Liver (tissue), 8 donors: ENCODE measurements at regions not wholly inside any gene's neighbourhood (a gene's known extent, or its start where the extent isn't known, plus 50 kb on each side); places are given as distances from the start of the nearest gene placed in this dataset.

Experiments used
- DNase-seq: peaks from one replicate; pipeline ENCODE4 v3.0.0-alpha.2; 2017; ENCODE audit warnings: low spot score
- H3K27ac ChIP-seq, 2 donors: one replicate each; pipeline ENCODE4 v1.7.0; 2013; ENCODE audit warnings: inconsistent platforms in 2 of 2, low read length in 2 of 2, control low read depth in 1 of 2, low read depth in 1 of 2, mild to moderate bottlenecking in 1 of 2
- H3K27me3 ChIP-seq, 4 donors: one replicate each; pipeline versions ENCODE4 v1.6.1 to v1.7.0; 2013; ENCODE audit warnings: low read length in 3 of 4, inconsistent platforms in 1 of 4, mild to moderate bottlenecking in 1 of 4, moderate library complexity in 1 of 4; ENCODE audit not compliant: control insufficient read depth in 4 of 4, insufficient read depth in 4 of 4
- H3K36me3 ChIP-seq, 4 donors: one replicate each; pipeline versions ENCODE4 v1.6.1 to v1.7.0; 2013; ENCODE audit warnings: low read length in 3 of 4, mild to moderate bottlenecking in 3 of 4, low read depth in 1 of 4, moderate library complexity in 1 of 4; ENCODE audit not compliant: control insufficient read depth in 4 of 4, insufficient read depth in 3 of 4
- H3K4me1 ChIP-seq, 4 donors: one replicate each; pipeline versions ENCODE4 v1.6.1 to v1.7.0; 2013; ENCODE audit warnings: low read length in 3 of 4, mild to moderate bottlenecking in 3 of 4, moderate library complexity in 1 of 4; ENCODE audit not compliant: control insufficient read depth in 4 of 4, insufficient read depth in 4 of 4
- H3K4me3 ChIP-seq, 3 donors: one replicate each; pipeline versions ENCODE4 v1.6.1 to v1.7.0; 2013; ENCODE audit warnings: low read length in 3 of 3, control low read depth in 1 of 3, low read depth in 1 of 3, mild to moderate bottlenecking in 1 of 3
- H3K9ac ChIP-seq, 2 donors: one replicate each; pipeline ENCODE4 v1.7.0; 2013; ENCODE audit warnings: low read length in 2 of 2, mild to moderate bottlenecking in 2 of 2, moderate library complexity in 2 of 2, control low read depth in 1 of 2, low read depth in 1 of 2
- H3K9me3 ChIP-seq, 4 donors: one replicate each; pipeline versions ENCODE4 v1.6.1 to v1.7.0; 2013; ENCODE audit warnings: low read length in 3 of 4; ENCODE audit not compliant: control insufficient read depth in 4 of 4
- EGR1 ChIP-seq, 2 donors: IDR thresholded peaks; 2 replicates each; pipeline ENCODE4 v1.6.1; 2016 to 2018; ENCODE audit warnings: antibody characterized with exemption in 2 of 2, low read depth in 2 of 2
- FOXA1 ChIP-seq: IDR thresholded peaks from 2 replicates; pipeline ENCODE4 v1.6.1; 2016; ENCODE audit warnings: antibody characterized with exemption
- FOXA2 ChIP-seq: IDR thresholded peaks from 2 replicates; pipeline ENCODE4 v1.6.1; 2016; ENCODE audit warnings: antibody characterized with exemption
- GABPA ChIP-seq, 2 donors: IDR thresholded peaks in 1 of 2; conservative IDR thresholded peaks in 1 of 2; 2 replicates each; pipeline ENCODE4 v1.6.1; 2016; ENCODE audit warnings: antibody characterized with exemption in 2 of 2, mild to moderate bottlenecking in 1 of 2, moderate library complexity in 1 of 2
- HNF4A ChIP-seq, 2 donors: conservative IDR thresholded peaks; 2 replicates each; pipeline ENCODE4 v1.6.1; 2016; ENCODE audit warnings: antibody characterized with exemption in 2 of 2, mild to moderate bottlenecking in 2 of 2
- HNF4G ChIP-seq: IDR thresholded peaks from 2 replicates; pipeline ENCODE4 v1.6.1; 2016; ENCODE audit warnings: antibody characterized with exemption
- JUND ChIP-seq, 2 donors: IDR thresholded peaks; 2 replicates each; pipeline ENCODE4 v1.6.1; 2016; ENCODE audit warnings: antibody characterized with exemption in 2 of 2
- NR2F2 ChIP-seq: IDR thresholded peaks from 2 replicates; pipeline ENCODE4 v1.6.1; 2016; ENCODE audit warnings: antibody characterized with exemption
- RAD21 ChIP-seq, 2 donors: IDR thresholded peaks; 2 replicates each; pipeline ENCODE4 v1.6.1; 2016; ENCODE audit warnings: antibody characterized with exemption in 2 of 2, mild to moderate bottlenecking in 2 of 2
- RXRA ChIP-seq, 2 donors: IDR thresholded peaks; 2 replicates each; pipeline ENCODE4 v1.6.1; 2017 to 2018; ENCODE audit warnings: antibody characterized with exemption in 2 of 2, mild to moderate bottlenecking in 1 of 2
- SP1 ChIP-seq: IDR thresholded peaks from 2 replicates; pipeline ENCODE4 v1.6.1; 2018; ENCODE audit warnings: antibody characterized with exemption, mild to moderate bottlenecking
- TAF1 ChIP-seq: conservative IDR thresholded peaks from 2 replicates; pipeline ENCODE4 v1.6.1; 2016; ENCODE audit warnings: antibody characterized with exemption, mild to moderate bottlenecking
- WGBS: extraction: QIAGEN DNeasy Blood & Tissue Kit; methylation state at CpG from one replicate; pipeline ENCODE4 v1.1.7; 2013; 5-methylcytosine and 5-hydroxymethylcytosine counted together
- TF ChIP-seq, protein P1 (sequence below): IDR thresholded peaks from 2 replicates; pipeline ENCODE4 v1.6.1; 2016; ENCODE audit warnings: antibody characterized with exemption
- TF ChIP-seq, protein P2 (sequence below): fragments of 150-350 bp; IDR thresholded peaks from 2 replicates; pipeline ENCODE4 v1.5.1; 2017; ENCODE audit warnings: improper control_type of control experiment, low read depth, low read length; ENCODE audit not compliant: missing input control
- TF ChIP-seq, protein P3 (sequence below): IDR thresholded peaks from 2 replicates; pipeline ENCODE4 v1.6.1; 2016; ENCODE audit warnings: antibody characterized with exemption, mild to moderate bottlenecking
- TF ChIP-seq, protein P4 (sequence below): IDR thresholded peaks from 2 replicates; pipeline ENCODE4 v1.6.1; 2016; ENCODE audit warnings: antibody characterized with exemption
- donor health status: healthy.
- donor health status: healthy.
- donor health status: healthy.
- donor health status: healthy.
- donor health status: healthy.

GRCh38 chr13:99677116-99677951 is 176.1 kb downstream of the TM9SF2 start:
- Histone ChIP-seq H3K27ac (no peak overlapping the region), H3K36me3 (no peaks in the 10 kb centered on the region), H3K4me1 (no peaks in the 10 kb centered on the region), H3K27me3 (no peaks in the 10 kb centered on the region), H3K9ac (no peak overlapping the region), H3K9me3 (no peaks in the 10 kb centered on the region), H3K4me3 (no peak overlapping the region)
- 51% methylated on average over 8 of the region's 8 CpGs for WGBS
- DNase-seq, result no peak
- TF ChIP-seq, protein P1, sequence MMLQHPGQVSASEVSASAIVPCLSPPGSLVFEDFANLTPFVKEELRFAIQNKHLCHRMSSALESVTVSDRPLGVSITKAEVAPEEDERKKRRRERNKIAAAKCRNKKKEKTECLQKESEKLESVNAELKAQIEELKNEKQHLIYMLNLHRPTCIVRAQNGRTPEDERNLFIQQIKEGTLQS, result no peak
- TF ChIP-seq RAD21 (IDR thresholded peaks at IDR 0.05) (no peak), GABPA (IDR thresholded peaks at IDR 0.05 in 1 of 2, conservative IDR thresholded peaks at IDR 0.05 in 1 of 2) (no peak), HNF4G (no peak), EGR1 (IDR thresholded peaks at IDR 0.05; ENCODE audit: low read depth in 2 of 2) (no peak), HNF4A (conservative IDR thresholded peaks at IDR 0.05) (no peak), SP1 (no peak), JUND (IDR thresholded peaks at IDR 0.05) (no peak), RXRA (IDR thresholded peaks at IDR 0.05) (no peak), NR2F2 (no peak), FOXA1 (no peak), TAF1 (no peak), FOXA2 (no peak)
- TF ChIP-seq, protein P2, sequence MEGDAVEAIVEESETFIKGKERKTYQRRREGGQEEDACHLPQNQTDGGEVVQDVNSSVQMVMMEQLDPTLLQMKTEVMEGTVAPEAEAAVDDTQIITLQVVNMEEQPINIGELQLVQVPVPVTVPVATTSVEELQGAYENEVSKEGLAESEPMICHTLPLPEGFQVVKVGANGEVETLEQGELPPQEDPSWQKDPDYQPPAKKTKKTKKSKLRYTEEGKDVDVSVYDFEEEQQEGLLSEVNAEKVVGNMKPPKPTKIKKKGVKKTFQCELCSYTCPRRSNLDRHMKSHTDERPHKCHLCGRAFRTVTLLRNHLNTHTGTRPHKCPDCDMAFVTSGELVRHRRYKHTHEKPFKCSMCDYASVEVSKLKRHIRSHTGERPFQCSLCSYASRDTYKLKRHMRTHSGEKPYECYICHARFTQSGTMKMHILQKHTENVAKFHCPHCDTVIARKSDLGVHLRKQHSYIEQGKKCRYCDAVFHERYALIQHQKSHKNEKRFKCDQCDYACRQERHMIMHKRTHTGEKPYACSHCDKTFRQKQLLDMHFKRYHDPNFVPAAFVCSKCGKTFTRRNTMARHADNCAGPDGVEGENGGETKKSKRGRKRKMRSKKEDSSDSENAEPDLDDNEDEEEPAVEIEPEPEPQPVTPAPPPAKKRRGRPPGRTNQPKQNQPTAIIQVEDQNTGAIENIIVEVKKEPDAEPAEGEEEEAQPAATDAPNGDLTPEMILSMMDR, result no peak
- TF ChIP-seq, protein P3, sequence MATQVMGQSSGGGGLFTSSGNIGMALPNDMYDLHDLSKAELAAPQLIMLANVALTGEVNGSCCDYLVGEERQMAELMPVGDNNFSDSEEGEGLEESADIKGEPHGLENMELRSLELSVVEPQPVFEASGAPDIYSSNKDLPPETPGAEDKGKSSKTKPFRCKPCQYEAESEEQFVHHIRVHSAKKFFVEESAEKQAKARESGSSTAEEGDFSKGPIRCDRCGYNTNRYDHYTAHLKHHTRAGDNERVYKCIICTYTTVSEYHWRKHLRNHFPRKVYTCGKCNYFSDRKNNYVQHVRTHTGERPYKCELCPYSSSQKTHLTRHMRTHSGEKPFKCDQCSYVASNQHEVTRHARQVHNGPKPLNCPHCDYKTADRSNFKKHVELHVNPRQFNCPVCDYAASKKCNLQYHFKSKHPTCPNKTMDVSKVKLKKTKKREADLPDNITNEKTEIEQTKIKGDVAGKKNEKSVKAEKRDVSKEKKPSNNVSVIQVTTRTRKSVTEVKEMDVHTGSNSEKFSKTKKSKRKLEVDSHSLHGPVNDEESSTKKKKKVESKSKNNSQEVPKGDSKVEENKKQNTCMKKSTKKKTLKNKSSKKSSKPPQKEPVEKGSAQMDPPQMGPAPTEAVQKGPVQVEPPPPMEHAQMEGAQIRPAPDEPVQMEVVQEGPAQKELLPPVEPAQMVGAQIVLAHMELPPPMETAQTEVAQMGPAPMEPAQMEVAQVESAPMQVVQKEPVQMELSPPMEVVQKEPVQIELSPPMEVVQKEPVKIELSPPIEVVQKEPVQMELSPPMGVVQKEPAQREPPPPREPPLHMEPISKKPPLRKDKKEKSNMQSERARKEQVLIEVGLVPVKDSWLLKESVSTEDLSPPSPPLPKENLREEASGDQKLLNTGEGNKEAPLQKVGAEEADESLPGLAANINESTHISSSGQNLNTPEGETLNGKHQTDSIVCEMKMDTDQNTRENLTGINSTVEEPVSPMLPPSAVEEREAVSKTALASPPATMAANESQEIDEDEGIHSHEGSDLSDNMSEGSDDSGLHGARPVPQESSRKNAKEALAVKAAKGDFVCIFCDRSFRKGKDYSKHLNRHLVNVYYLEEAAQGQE, result no peak
- TF ChIP-seq, protein P4, sequence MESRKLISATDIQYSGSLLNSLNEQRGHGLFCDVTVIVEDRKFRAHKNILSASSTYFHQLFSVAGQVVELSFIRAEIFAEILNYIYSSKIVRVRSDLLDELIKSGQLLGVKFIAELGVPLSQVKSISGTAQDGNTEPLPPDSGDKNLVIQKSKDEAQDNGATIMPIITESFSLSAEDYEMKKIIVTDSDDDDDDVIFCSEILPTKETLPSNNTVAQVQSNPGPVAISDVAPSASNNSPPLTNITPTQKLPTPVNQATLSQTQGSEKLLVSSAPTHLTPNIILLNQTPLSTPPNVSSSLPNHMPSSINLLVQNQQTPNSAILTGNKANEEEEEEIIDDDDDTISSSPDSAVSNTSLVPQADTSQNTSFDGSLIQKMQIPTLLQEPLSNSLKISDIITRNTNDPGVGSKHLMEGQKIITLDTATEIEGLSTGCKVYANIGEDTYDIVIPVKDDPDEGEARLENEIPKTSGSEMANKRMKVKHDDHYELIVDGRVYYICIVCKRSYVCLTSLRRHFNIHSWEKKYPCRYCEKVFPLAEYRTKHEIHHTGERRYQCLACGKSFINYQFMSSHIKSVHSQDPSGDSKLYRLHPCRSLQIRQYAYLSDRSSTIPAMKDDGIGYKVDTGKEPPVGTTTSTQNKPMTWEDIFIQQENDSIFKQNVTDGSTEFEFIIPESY, result no peak
